Caki2 (cell line): ENCODE measurements at regions not wholly inside any gene's neighbourhood (a gene's known extent, or its start where the extent isn't known, plus 50 kb on each side); places are given as distances from the start of the nearest gene placed in this dataset.

Experiments used
- DNase-seq: peaks from one replicate; pipeline ENCODE4 v3.0.0-alpha.2; 2015; ENCODE audit warnings: low read depth
- in situ Hi-C: cut with HindIII; loops from 2 replicates; pipeline ENCODE4 v1.10.0; 2016; ENCODE audit warnings: low sequenced_read_pairs, low pct_unique_long_range_greater_than_20kb, mixed read lengths

GRCh38 chr5:30600892-30601291 lies 592.6 kb upstream of the CDH6 start:
- in situ Hi-C loops: no loop called here
- no peak for DNase-seq

GRCh38 chr5:30596495-30597064 lies 596.9 kb upstream of the CDH6 start:
- no peak for DNase-seq
- in situ Hi-C loops: no loop called here

- no peak for DNase-seq
- in situ Hi-C loops: no loop called here
These were observed 599.2 kb upstream of the CDH6 start for GRCh38 chr5:30594331-30594730.

DNA sequence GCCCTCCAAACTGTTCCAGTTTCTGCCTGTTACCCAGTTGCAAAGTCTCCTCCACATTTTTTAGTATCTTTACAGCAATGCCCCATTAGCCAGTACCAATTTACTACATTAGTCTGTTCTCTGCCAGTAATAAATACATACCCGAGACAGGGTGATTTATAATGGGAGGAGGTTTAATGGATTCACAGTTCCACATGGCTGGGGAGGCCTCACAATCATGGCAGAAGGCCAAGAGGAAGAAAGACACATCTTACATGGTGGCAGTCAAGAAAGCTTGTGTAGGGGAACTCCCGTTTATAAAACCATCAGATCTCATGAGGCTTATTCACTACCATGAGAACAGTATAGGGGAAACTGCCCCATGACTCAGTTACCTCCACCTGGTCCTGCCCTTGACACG lies 600.7 kb upstream of the CDH6 start:
- peak; percentile 68 for DNase-seq
- in situ Hi-C loops: no loop called here

GRCh38 chr5:30581198-30581935 lies 612.1 kb upstream of the CDH6 start:
- peak; percentile 28 for DNase-seq
- in situ Hi-C loops: no loop called here

DNA sequence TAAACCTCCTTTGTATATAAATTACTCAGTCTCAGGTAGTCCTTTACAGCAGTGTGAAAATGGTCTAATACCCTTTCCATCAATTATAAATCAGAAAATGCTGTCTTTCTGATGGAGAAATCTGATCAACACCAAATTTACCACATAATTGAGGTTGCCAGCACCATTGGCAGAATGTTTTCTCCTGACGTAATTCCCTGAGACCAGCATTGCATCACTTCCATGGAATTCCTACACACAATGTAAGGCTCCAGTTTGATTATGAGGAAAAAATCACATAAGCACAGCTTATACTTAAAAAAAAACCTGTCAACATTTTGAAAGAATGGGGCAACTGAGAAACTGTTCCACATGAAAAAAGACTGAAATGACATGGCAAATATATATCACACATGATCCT lies 618.7 kb upstream of the CDH6 start:
- DNase-seq: no peak
- in situ Hi-C loops: no loop called here

DNA sequence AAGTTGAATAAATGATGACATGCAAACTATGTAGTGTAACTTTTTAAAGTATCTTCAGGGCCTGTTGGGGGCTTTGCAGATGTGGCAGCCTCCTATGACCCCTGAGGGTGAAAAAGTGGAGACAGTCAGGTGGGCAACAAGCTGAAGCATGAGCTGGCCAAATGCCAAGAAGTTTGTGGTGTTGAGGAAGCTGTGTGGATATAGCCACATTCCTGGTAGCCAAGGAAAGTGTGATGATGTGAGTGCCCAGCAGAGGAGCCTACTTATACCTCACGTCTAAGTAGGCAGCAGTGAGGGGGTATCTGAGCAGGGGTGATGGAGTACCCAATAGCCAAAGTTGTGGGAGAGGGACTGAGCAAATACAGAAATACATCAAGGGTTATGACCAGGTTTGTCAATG lies 621.2 kb upstream of the CDH6 start:
- no peak for DNase-seq
- in situ Hi-C loops: no loop called here

- DNase-seq: no peak
- in situ Hi-C loops: no loop called here
These were observed 631.7 kb upstream of the CDH6 start for GRCh38 chr5:30561771-30562170.

- in situ Hi-C loops: no loop called here
- DNase-seq: no peak
These were observed 641.9 kb upstream of the CDH6 start for GRCh38 chr5:30551618-30552017.

GRCh38 chr5:30548580-30549305 lies 644.7 kb upstream of the CDH6 start:
- in situ Hi-C loops: no loop called here
- DNase-seq: no peak

DNA sequence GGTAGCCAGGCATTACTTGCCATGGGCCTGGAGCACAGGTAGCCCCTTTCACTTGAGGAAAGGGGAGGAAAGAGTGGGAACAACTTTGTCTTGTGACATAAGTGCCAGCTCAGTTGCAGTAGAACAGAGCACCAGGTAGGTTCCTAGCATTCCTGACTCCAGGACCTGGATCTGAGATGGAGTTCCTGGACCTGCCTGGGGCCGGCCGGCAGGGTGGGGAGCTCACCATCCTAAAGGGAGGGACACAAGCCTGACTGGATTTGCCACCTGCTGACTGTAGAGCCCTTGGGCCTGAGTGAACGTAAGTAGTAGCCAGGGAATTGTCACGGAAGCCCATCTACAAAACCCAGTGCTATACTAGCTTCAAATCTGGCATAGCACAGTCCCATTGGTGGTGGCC lies 653.3 kb upstream of the CDH6 start:
- in situ Hi-C loops: no loop called here
- no peak for DNase-seq

DNA sequence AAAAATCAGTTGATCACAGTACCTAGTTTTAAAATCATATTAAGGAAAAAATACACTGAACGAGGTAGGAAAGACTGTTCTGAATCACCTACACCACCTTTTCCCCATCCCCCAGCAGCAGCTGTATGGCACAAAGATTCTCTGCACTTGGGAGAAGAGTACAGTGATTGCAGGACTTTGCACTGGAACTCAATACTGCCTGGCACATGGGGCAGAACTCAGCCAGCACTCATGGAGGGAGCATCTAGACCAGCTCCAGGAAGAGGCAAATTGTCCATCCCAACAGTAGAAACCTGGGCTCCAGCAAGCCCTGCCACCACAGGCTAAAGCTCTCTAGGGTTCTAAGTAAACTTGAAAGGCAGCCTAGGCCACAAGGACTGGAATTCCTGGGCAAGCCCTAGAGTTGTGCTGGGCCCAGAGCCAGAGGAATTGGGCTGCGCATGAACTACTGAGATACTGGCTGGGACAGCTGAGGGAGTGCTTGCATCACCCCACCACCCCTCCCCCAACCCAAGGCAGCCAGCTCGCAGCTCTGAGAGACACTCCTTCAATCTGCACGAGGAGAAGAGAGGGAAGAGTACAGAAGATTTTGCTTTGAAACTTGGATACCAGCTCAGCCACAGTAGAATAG lies 654.4 kb upstream of the CDH6 start:
- in situ Hi-C loops: no loop called here
- DNase-seq: no peak

- in situ Hi-C loops: no loop called here
- DNase-seq: no peak
These were observed 668.1 kb upstream of the CDH6 start for GRCh38 chr5:30525353-30525752.

DNA sequence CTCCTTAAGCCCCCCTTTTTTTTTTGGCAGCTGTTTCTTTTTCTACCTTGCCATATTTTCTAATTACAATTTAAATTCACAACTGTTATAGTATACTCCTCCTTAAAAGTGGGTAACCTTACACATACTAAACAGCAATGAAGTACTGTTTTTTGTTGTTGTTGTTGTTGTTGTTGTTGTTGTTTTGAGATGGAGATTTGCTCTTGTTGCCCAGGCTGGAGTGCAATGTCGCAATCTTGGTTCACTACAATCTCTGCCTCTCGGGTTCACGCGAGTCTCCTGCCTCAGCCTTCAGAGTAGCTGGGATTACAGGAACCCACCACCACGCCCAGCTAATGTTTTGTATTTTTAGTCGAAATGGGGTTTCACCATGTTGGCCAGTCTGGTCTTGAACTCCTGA lies 669.1 kb upstream of the CDH6 start:
- in situ Hi-C loops: no loop called here
- DNase-seq: no peak

DNA sequence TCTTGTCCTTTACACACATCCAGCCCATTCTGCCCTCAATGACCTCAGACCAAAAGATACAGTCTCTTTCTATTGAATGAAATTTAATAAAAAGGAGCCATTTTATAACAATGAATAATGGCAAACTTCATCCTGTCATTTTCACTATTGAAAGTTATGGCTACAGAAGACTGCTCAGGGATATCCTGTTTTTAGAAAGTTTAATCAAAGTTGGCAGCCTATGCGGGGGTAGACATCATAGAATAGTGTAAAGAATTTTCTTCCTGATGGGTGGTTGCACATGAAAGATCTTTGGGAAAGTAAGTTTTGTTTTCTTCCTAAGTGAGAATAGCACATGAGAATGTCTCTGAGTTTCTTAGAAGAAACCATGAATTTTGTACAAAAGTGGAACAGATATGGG lies 670.4 kb upstream of the CDH6 start:
- in situ Hi-C loops: no loop called here
- DNase-seq: no peak

DNA sequence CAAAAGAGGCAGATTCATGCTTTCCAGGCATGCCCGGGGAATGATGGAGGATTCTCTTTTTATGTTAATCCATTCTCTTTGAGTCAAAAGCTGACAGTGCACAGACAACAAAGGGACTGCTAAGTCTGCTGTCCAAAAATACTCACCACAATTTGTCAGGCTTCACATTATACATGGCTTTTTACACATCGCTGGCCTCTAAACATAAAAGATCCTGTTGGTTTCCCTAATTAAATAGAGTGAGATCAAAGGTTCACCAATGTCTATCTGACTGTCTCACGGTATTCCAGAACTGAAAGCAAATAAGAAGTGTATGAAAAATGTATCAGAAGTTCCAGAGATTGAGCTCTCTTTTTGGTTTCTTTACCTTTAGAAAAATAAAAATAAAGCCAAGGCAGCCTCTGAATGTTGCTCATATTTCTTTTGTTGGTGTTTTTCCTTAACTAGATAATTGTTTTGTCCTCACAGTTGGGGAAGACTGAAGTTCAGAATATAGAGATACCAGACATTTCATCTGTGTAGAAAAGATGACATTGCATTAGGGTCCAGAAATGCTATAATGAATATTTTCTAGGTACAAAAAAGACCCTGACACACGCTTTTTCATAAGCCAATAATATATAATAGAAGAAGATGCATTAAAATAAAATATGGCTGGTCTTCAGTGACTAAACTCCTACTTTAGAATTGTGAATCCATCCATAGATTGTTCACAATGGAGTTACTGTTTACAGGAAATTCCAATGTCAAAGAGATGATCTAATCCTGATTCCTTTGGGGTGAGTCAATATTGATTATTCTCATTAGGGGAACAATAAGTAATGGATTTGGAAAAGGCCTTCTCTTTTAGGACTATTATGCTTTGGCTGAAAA lies 688.2 kb upstream of the CDH6 start:
- DNase-seq: peak; percentile 31
- in situ Hi-C loops: no loop called here

GRCh38 chr5:30502277-30502676 lies 691.2 kb upstream of the CDH6 start:
- DNase-seq: peak; percentile 14
- in situ Hi-C loops: no loop called here

DNA sequence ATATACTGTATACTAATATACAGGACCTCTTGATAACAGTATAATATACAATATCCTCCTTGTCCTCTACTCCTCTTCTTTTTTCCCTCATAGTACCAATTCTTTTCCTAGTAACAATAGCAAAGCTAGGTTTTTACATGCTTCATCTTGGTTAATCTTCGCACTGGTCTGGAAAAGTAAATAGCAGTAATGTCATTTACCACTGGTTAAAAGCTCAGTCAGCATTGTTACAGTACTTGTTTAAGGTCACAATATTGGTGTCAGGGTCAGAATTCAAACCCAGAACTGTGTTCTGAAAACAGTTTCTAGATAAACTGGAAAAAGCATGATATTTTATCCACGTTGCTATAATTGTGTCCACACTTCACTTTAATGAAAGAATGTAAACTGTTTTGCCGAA lies 692.4 kb upstream of the CDH6 start:
- in situ Hi-C loops: no loop called here
- DNase-seq: no peak
